Neural cell (in vitro differentiated cells): ENCODE measurements at regions not wholly inside any gene's neighbourhood (a gene's known extent, or its start where the extent isn't known, plus 50 kb on each side); places are given as distances from the start of the nearest gene placed in this dataset.

Experiments
- H2AFZ ChIP-seq: fragments of 200-600, 300-800 bp; sonication (generic), shearing (Covaris generic); 2 replicates; pipeline ENCODE4 v1.6.0; 2014; ENCODE audit warnings: low read depth, mild to moderate bottlenecking, antibody characterized with exemption, low read length, moderate library complexity
- H3F3A ChIP-seq: fragments of 200-600 bp; shearing (Covaris generic); 2 replicates; pipeline ENCODE4 v1.6.1; 2016; ENCODE audit warnings: mild to moderate bottlenecking, moderate library complexity, mixed read lengths, antibody characterized with exemption, low read length; ENCODE audit not compliant: insufficient read depth, poor library complexity, severe bottlenecking
- H3K27ac ChIP-seq: fragments of 200-600, 300-800 bp; sonication (generic), shearing (Covaris generic); 2 replicates; pipeline ENCODE4 v1.5.1; 2014; ENCODE audit warnings: mild to moderate bottlenecking, low read length, moderate library complexity
- H3K27me3 ChIP-seq: fragments of 300-800, 200-600 bp; sonication (generic), shearing (Covaris generic); 2 replicates; pipeline ENCODE4 v1.6.0; 2014; ENCODE audit warnings: mild to moderate bottlenecking, low read depth, low read length, moderate library complexity; ENCODE audit not compliant: insufficient read depth
- H3K36me3 ChIP-seq: fragments of 300-800, 200-600 bp; sonication (generic), shearing (Covaris generic); 2 replicates; pipeline ENCODE4 v1.5.1; 2014; ENCODE audit warnings: mild to moderate bottlenecking, antibody characterized with exemption, low read length, moderate library complexity; ENCODE audit not compliant: insufficient read depth
- H3K4me2 ChIP-seq: fragments of 300-800, 200-600 bp; sonication (generic), shearing (Covaris generic); 2 replicates; pipeline ENCODE4 v1.6.0; 2014; ENCODE audit warnings: mild to moderate bottlenecking, low read length
- H3K4me3 ChIP-seq: fragments of 300-800, 200-600 bp; sonication (generic), shearing (Covaris generic); 2 replicates; pipeline ENCODE4 v1.5.1; 2014; ENCODE audit warnings: mild to moderate bottlenecking, low read length, moderate library complexity
- H3K79me2 ChIP-seq: fragments of 200-600 bp; shearing (Covaris generic); replicated peaks from 2 replicates; pipeline ENCODE4 v1.6.0; 2014; ENCODE audit warnings: mild to moderate bottlenecking, low read length, moderate library complexity; ENCODE audit not compliant: insufficient read depth
- H3K9ac ChIP-seq: fragments of 300-800, 200-600 bp; sonication (generic), shearing (Covaris generic); 2 replicates; pipeline ENCODE4 v1.6.1; 2016; ENCODE audit warnings: mild to moderate bottlenecking, low read length, mixed read lengths
- H3K9me2 ChIP-seq: fragments of 200-600 bp; shearing (Covaris generic); 2 replicates; pipeline ENCODE4 v1.6.1; 2016; ENCODE audit warnings: mild to moderate bottlenecking, low read length, mixed read lengths; ENCODE audit not compliant: insufficient read depth
- H3K9me3 ChIP-seq: fragments of 200-600, 300-800 bp; sonication (generic), shearing (Covaris generic); 2 replicates; pipeline ENCODE4 v1.6.1; 2016; ENCODE audit warnings: mild to moderate bottlenecking, mixed run types, low read length, moderate library complexity, mixed read lengths
- H4K20me1 ChIP-seq: fragments of 200-600 bp; shearing (Covaris generic); 2 replicates; pipeline ENCODE4 v1.6.1; 2016; ENCODE audit warnings: mild to moderate bottlenecking, mixed run types; ENCODE audit not compliant: insufficient read depth
- EP300 ChIP-seq: fragments of 450-650 bp; conservative IDR thresholded peaks from 2 replicates; pipeline ENCODE4 v1.6.1; 2014; ENCODE audit warnings: antibody characterized with exemption, mild to moderate bottlenecking, moderate library complexity; ENCODE audit not compliant: poor library complexity, severe bottlenecking
- EZH2 ChIP-seq: fragments of 200-600, 300-800 bp; shearing (Covaris generic), sonication (generic); IDR thresholded peaks from 2 replicates; pipeline ENCODE4 v1.6.1; 2014; ENCODE audit warnings: antibody characterized with exemption, low read length, borderline replicate concordance, mild to moderate bottlenecking; ENCODE audit not compliant: insufficient read depth, poor library complexity, severe bottlenecking
- MXI1 ChIP-seq: fragments of 450-650 bp; conservative IDR thresholded peaks from 2 replicates; pipeline ENCODE4 v1.6.1; 2014; ENCODE audit warnings: antibody characterized with exemption, mild to moderate bottlenecking; ENCODE audit not compliant: poor library complexity, severe bottlenecking
- POLR2AphosphoS5 ChIP-seq: IDR thresholded peaks from 2 replicates; pipeline ENCODE4 v1.6.1; 2012
- RAD21 ChIP-seq: fragments of 450-650 bp; conservative IDR thresholded peaks from 2 replicates; pipeline ENCODE4 v1.6.1; 2014; ENCODE audit warnings: antibody characterized with exemption, mild to moderate bottlenecking, moderate library complexity
- SMC3 ChIP-seq: fragments of 450-650 bp; conservative IDR thresholded peaks from 2 replicates; pipeline ENCODE4 v1.6.1; 2014; ENCODE audit warnings: antibody characterized with exemption, mild to moderate bottlenecking, moderate library complexity; ENCODE audit not compliant: poor library complexity
- TAF1 ChIP-seq: IDR thresholded peaks from 2 replicates; pipeline ENCODE4 v1.6.1; 2012; ENCODE audit warnings: low read depth
- TF ChIP-seq, protein P1 (sequence below): fragments of 450-650 bp; IDR thresholded peaks from 2 replicates; pipeline ENCODE4 v1.5.1; 2014; ENCODE audit warnings: antibody characterized with exemption, mild to moderate bottlenecking, moderate library complexity; ENCODE audit not compliant: poor library complexity, severe bottlenecking
- TF ChIP-seq, protein P2 (sequence below): IDR thresholded peaks from 2 replicates; pipeline ENCODE4 v1.6.1; 2012; ENCODE audit warnings: borderline replicate concordance

DNA sequence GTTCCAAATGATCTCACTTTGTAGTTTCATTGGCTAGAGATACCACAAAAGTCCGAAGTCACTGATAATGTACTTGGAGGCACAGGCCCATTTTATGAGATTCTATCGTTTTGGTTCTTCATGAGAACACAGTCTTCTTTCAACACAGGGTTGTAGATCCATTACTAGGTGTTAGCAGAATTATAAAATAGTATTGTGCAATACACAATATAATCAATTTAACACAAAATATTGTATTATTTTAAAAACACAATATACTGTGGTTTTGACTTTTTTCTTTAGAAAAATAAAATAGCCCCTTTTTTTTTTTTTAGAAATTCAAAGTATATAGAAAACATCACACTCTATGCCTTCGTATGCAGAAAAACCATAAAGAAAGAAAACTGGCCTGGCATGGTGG lies 138.6 kb upstream of the TSC22D2 start:
- no peak overlapping the region for H3K9ac ChIP-seq
- H3K9me3 ChIP-seq: no peaks in the 10 kb centered on the region
- no peak overlapping the region for H3K4me3 ChIP-seq
- H3K9me2 ChIP-seq: no peaks in the 10 kb centered on the region
- no peak overlapping the region for H3K27ac ChIP-seq
- TF ChIP-seq EZH2 (no peak), EP300 (no peak), TAF1 (no peak), POLR2AphosphoS5 (no peak), MXI1 (no peak)
- TF ChIP-seq, protein P1, sequence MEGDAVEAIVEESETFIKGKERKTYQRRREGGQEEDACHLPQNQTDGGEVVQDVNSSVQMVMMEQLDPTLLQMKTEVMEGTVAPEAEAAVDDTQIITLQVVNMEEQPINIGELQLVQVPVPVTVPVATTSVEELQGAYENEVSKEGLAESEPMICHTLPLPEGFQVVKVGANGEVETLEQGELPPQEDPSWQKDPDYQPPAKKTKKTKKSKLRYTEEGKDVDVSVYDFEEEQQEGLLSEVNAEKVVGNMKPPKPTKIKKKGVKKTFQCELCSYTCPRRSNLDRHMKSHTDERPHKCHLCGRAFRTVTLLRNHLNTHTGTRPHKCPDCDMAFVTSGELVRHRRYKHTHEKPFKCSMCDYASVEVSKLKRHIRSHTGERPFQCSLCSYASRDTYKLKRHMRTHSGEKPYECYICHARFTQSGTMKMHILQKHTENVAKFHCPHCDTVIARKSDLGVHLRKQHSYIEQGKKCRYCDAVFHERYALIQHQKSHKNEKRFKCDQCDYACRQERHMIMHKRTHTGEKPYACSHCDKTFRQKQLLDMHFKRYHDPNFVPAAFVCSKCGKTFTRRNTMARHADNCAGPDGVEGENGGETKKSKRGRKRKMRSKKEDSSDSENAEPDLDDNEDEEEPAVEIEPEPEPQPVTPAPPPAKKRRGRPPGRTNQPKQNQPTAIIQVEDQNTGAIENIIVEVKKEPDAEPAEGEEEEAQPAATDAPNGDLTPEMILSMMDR: no peak
- TF ChIP-seq, protein P2, sequence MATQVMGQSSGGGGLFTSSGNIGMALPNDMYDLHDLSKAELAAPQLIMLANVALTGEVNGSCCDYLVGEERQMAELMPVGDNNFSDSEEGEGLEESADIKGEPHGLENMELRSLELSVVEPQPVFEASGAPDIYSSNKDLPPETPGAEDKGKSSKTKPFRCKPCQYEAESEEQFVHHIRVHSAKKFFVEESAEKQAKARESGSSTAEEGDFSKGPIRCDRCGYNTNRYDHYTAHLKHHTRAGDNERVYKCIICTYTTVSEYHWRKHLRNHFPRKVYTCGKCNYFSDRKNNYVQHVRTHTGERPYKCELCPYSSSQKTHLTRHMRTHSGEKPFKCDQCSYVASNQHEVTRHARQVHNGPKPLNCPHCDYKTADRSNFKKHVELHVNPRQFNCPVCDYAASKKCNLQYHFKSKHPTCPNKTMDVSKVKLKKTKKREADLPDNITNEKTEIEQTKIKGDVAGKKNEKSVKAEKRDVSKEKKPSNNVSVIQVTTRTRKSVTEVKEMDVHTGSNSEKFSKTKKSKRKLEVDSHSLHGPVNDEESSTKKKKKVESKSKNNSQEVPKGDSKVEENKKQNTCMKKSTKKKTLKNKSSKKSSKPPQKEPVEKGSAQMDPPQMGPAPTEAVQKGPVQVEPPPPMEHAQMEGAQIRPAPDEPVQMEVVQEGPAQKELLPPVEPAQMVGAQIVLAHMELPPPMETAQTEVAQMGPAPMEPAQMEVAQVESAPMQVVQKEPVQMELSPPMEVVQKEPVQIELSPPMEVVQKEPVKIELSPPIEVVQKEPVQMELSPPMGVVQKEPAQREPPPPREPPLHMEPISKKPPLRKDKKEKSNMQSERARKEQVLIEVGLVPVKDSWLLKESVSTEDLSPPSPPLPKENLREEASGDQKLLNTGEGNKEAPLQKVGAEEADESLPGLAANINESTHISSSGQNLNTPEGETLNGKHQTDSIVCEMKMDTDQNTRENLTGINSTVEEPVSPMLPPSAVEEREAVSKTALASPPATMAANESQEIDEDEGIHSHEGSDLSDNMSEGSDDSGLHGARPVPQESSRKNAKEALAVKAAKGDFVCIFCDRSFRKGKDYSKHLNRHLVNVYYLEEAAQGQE: no peak
- no peaks in the 10 kb centered on the region for H3F3A ChIP-seq
- H4K20me1 ChIP-seq: no peaks in the 10 kb centered on the region
- no peak overlapping the region for H2AFZ ChIP-seq
- H3K79me2 ChIP-seq: no peaks in the 10 kb centered on the region
- no peaks in the 10 kb centered on the region for H3K27me3 ChIP-seq
- no peak overlapping the region for H3K4me2 ChIP-seq
- no peaks in the 10 kb centered on the region for H3K36me3 ChIP-seq

DNA sequence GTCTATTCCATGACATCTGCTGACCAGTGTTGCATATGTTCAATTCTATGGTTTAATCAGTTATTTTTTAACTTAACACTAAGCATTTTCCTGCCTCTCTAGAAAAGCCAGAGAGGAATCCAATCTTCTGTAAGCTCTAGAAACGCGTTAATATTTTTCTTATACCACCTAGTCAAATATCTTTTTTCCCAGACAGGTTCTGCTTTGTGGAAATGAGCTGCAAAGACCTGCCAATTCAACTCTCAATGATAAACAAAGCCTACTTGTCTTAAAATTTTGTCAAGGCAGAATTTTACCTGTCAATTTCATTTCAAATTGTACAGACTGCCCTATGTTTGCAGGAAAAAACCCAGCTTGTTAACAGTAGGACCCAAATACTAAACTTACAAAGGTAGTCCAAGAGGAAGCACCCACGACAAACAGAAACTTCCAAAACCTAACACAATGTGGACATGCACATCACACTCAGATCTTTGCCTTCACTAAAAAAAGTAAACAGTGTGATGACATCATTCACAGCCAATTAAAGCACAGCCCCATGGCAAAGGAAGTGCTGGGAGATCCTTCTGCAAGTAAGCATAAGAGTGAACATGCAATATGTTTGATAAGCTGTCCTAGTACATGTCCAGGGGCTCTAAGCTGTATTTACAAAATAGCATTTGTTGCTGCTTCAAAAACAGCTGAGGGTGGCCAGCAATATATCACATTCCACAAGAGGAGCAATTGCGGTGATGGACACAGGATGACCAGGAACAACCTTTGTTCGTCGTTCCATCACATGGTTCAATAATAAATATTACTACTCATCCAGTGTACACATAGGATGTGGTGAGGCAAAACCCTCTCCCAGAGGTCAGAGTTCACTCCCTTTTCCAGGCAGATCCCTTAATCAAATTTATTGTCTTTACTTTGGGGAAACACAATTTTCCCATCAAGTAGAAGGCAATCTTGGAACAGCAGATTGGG lies 139.4 kb upstream of the TSC22D2 start:
- Histone ChIP-seq H3K27me3 (no peaks in the 10 kb centered on the region), H3K4me2 (no peak overlapping the region), H2AFZ (no peak overlapping the region)

More for the DNA sequence above, 139.4 kb upstream of the TSC22D2 start:
- Histone ChIP-seq H3K27ac (no peak overlapping the region), H3K4me3 (no peak overlapping the region), H3K9me3 (no peaks in the 10 kb centered on the region), H3K36me3 (no peaks in the 10 kb centered on the region), H3K9me2 (no peaks in the 10 kb centered on the region), H3F3A (no peaks in the 10 kb centered on the region), H3K79me2 (no peaks in the 10 kb centered on the region), H3K9ac (no peak overlapping the region), H4K20me1 (no peaks in the 10 kb centered on the region)
- TF ChIP-seq, protein P1: no peak
- TF ChIP-seq RAD21: no peak
- no peak for TF ChIP-seq EP300
- TF ChIP-seq POLR2AphosphoS5: no peak
- TF ChIP-seq, protein P2: no peak
- TF ChIP-seq EZH2: no peak
- no peak for TF ChIP-seq SMC3
- TF ChIP-seq MXI1: no peak
- no peak for TF ChIP-seq TAF1
